ENCODE measurements at regions not wholly inside any gene's neighbourhood (a gene's known extent, or its start where the extent isn't known, plus 50 kb on each side); places are given as distances from the start of the nearest gene placed in this dataset.

- H2AFZ ChIP-seq (ENCODE audit: low read depth, low read length, poor library complexity, severe bottlenecking): no peak overlapping the region
- no peaks in the 10 kb centered on the region for H3K27me3 ChIP-seq (ENCODE audit: insufficient read depth, low read length)
- no peaks in the 10 kb centered on the region for H3K9me2 ChIP-seq (ENCODE audit: insufficient read depth)
- ChIA-PET CTCF (no interaction called here), POLR2A (no interaction called here), RAD21 (ENCODE audit: low non-redundant PET in 1 of 2, low total read pairs in 2 of 2, uncharacterized antibody in 2 of 2, unreplicated experiment in 2 of 2) (no interaction called here)
- no peaks in the 10 kb centered on the region for H4K20me1 ChIP-seq (ENCODE audit: insufficient read depth)
- H3K4me3 ChIP-seq (replicated peaks in 1 of 2; ENCODE audit: low read depth in 1 of 2, low read length in 2 of 2): no peak overlapping the region
- no peak overlapping the region for H3K9ac ChIP-seq (ENCODE audit: low read length)
- H3K4me2 ChIP-seq (ENCODE audit: low read length): no peak overlapping the region
- H3K79me2 ChIP-seq (ENCODE audit: insufficient read depth, low read length): no peaks in the 10 kb centered on the region
- no peaks in the 10 kb centered on the region for H3K36me3 ChIP-seq (ENCODE audit: control insufficient read depth in 1 of 2, insufficient read depth in 2 of 2, low read length in 2 of 2)
- TF ChIP-seq EZH2 (IDR thresholded peaks at IDR 0.05) (no peak), EGR1 (IDR thresholded peaks at IDR 0.05; ENCODE audit: low read depth) (no peak), ZFX (IDR thresholded peaks at IDR 0.05) (no peak), TCF7L2 (IDR thresholded peaks at IDR 0.05; ENCODE audit: borderline replicate concordance, extremely low read depth, insufficient read depth, insufficient read length) (no peak), RAD21 (IDR thresholded peaks at IDR 0.05; ENCODE audit: low read depth) (no peak), POLR2A (IDR thresholded peaks at IDR 0.05; ENCODE audit: borderline replicate concordance, extremely low read depth, insufficient read depth, insufficient read length) (no peak), CTCF (IDR thresholded peaks at IDR 0.05 in 2 of 3, conservative IDR thresholded peaks at IDR 0.05 in 1 of 3; ENCODE audit: borderline replicate concordance in 1 of 3, insufficient read depth in 1 of 3, low read depth in 2 of 3, low read length in 2 of 3) (no peak), SRF (IDR thresholded peaks at IDR 0.05; ENCODE audit: low read depth) (no peak), ATF3 (IDR thresholded peaks at IDR 0.05) (no peak), EZH2phosphoT487 (IDR thresholded peaks at IDR 0.05; ENCODE audit: borderline replicate concordance) (no peak)
- ATAC-seq: no peak
- no TSS peak for BruUV-seq (replicated peaks)
- no peaks in the 10 kb centered on the region for H3K9me3 ChIP-seq (ENCODE audit: control insufficient read depth in 1 of 2, insufficient read depth in 1 of 2, low read depth in 1 of 2, low read length in 2 of 2)
- intact Hi-C loops (cut with micrococcal nuclease): no loop called here
- DNase-seq (ENCODE audit: low read depth, low spot score): no peak
- H3K27ac ChIP-seq (ENCODE audit: low read depth, low read length): no peak overlapping the region
- no peaks in the 10 kb centered on the region for H3K4me1 ChIP-seq (ENCODE audit: control insufficient read depth in 1 of 2, insufficient read depth in 2 of 2, low read length in 2 of 2)
Measured at GRCh38 chr13:63700350-63700749, 2284.7 kb upstream of the PCDH20 start.

GRCh38 chr13:63699948-63700347, 2284.3 kb upstream of the PCDH20 start:
- no peak overlapping the region for H3K27ac ChIP-seq (ENCODE audit: low read depth, low read length)
- RAD21 ChIA-PET (ENCODE audit: low non-redundant PET in 1 of 2, low total read pairs in 2 of 2, uncharacterized antibody in 2 of 2, unreplicated experiment in 2 of 2): no interaction called here
- H3K4me3 ChIP-seq (replicated peaks in 1 of 2; ENCODE audit: low read depth in 1 of 2, low read length in 2 of 2): no peak overlapping the region
- ATAC-seq: no peak
- H3K27me3 ChIP-seq (ENCODE audit: insufficient read depth, low read length): no peaks in the 10 kb centered on the region
- no peaks in the 10 kb centered on the region for H3K9me3 ChIP-seq (ENCODE audit: control insufficient read depth in 1 of 2, insufficient read depth in 1 of 2, low read depth in 1 of 2, low read length in 2 of 2)
- BruUV-seq (replicated peaks): no TSS peak
- intact Hi-C loops (cut with micrococcal nuclease): no loop called here
- H3K79me2 ChIP-seq (ENCODE audit: insufficient read depth, low read length): no peaks in the 10 kb centered on the region
- CTCF ChIA-PET: no interaction called here
- H3K36me3 ChIP-seq (ENCODE audit: control insufficient read depth in 1 of 2, insufficient read depth in 2 of 2, low read length in 2 of 2): no peaks in the 10 kb centered on the region
- no peaks in the 10 kb centered on the region for H4K20me1 ChIP-seq (ENCODE audit: insufficient read depth)
- no peak overlapping the region for H3K9ac ChIP-seq (ENCODE audit: low read length)
- no peaks in the 10 kb centered on the region for H3K4me1 ChIP-seq (ENCODE audit: control insufficient read depth in 1 of 2, insufficient read depth in 2 of 2, low read length in 2 of 2)
- POLR2A ChIA-PET: no interaction called here
- H3K9me2 ChIP-seq (ENCODE audit: insufficient read depth): no peaks in the 10 kb centered on the region
- H3K4me2 ChIP-seq (ENCODE audit: low read length): no peak overlapping the region
- no peak for DNase-seq (ENCODE audit: low read depth, low spot score)
- H2AFZ ChIP-seq (ENCODE audit: low read depth, low read length, poor library complexity, severe bottlenecking): no peak overlapping the region
- TF ChIP-seq EZH2 (IDR thresholded peaks at IDR 0.05): no peak
- no peak for TF ChIP-seq EZH2phosphoT487 (IDR thresholded peaks at IDR 0.05; ENCODE audit: borderline replicate concordance)
- TF ChIP-seq MAX (IDR thresholded peaks at IDR 0.05): no peak
- no peak for TF ChIP-seq ELF1 (IDR thresholded peaks at IDR 0.05; ENCODE audit: borderline replicate concordance, low read depth)
- no peak for TF ChIP-seq ZNF274 (IDR thresholded peaks at IDR 0.05; ENCODE audit: low read depth, low read length)
- no peak for TF ChIP-seq JUND (IDR thresholded peaks at IDR 0.05)
- TF ChIP-seq POLR2A (IDR thresholded peaks at IDR 0.05; ENCODE audit: borderline replicate concordance, extremely low read depth, insufficient read depth, insufficient read length): no peak
- no peak for TF ChIP-seq ZBTB33 (IDR thresholded peaks at IDR 0.05; ENCODE audit: extremely low read depth, insufficient replicate concordance, low read length)
- TF ChIP-seq ZFX (IDR thresholded peaks at IDR 0.05): no peak

Data from HCT116 (cell line).